ENCODE measurements at regions not wholly inside any gene's neighbourhood (a gene's known extent, or its start where the extent isn't known, plus 50 kb on each side); places are given as distances from the start of the nearest gene placed in this dataset.

GRCh38 chr4:189519186-189519585, 421.5 kb upstream of the FRG1 start:
- POLR2A ChIA-PET, result no interaction called here
- RAD21 ChIA-PET (ENCODE audit: low non-redundant PET in 1 of 2, low total read pairs in 2 of 2, uncharacterized antibody in 2 of 2, unreplicated experiment in 2 of 2), result no interaction called here
- no TSS peak for BruUV-seq (replicated peaks)
- H3K27ac ChIP-seq (ENCODE audit: low read depth, low read length), result no peak overlapping the region
- no peaks in the 10 kb centered on the region for H3K27me3 ChIP-seq (ENCODE audit: insufficient read depth, low read length)
- H3K4me3 ChIP-seq (replicated peaks in 1 of 2; ENCODE audit: low read depth in 1 of 2, low read length in 2 of 2), result no peak overlapping the region
- TF ChIP-seq ZFX (IDR thresholded peaks at IDR 0.05) (no peak), YY1 (IDR thresholded peaks at IDR 0.05; ENCODE audit: extremely low read depth, insufficient replicate concordance, low read depth, low read length) (no peak), ELF1 (IDR thresholded peaks at IDR 0.05; ENCODE audit: borderline replicate concordance, low read depth) (no peak), ZNF274 (IDR thresholded peaks at IDR 0.05; ENCODE audit: low read depth, low read length) (no peak), RAD21 (IDR thresholded peaks at IDR 0.05; ENCODE audit: low read depth) (no peak), POLR2A (IDR thresholded peaks at IDR 0.05; ENCODE audit: borderline replicate concordance, extremely low read depth, insufficient read depth, insufficient read length) (no peak), ZBTB33 (IDR thresholded peaks at IDR 0.05; ENCODE audit: extremely low read depth, insufficient replicate concordance, low read length) (no peak), EZH2phosphoT487 (IDR thresholded peaks at IDR 0.05; ENCODE audit: borderline replicate concordance) (no peak), CBX3 (IDR thresholded peaks at IDR 0.05; ENCODE audit: low read depth) (no peak)
- H3K79me2 ChIP-seq (ENCODE audit: insufficient read depth, low read length), result no peaks in the 10 kb centered on the region
- H3K9me2 ChIP-seq (ENCODE audit: insufficient read depth), result no peaks in the 10 kb centered on the region
- CTCF ChIA-PET, result no interaction called here
- H2AFZ ChIP-seq (ENCODE audit: low read depth, low read length, poor library complexity, severe bottlenecking), result no peak overlapping the region
- no peak for DNase-seq (ENCODE audit: low read depth, low spot score)
- no peak for ATAC-seq
- H3K9ac ChIP-seq (ENCODE audit: low read length), result no peak overlapping the region
- no peaks in the 10 kb centered on the region for H3K36me3 ChIP-seq (ENCODE audit: control insufficient read depth in 1 of 2, insufficient read depth in 2 of 2, low read length in 2 of 2)
- H3K9me3 ChIP-seq (ENCODE audit: control insufficient read depth in 1 of 2, insufficient read depth in 1 of 2, low read depth in 1 of 2, low read length in 2 of 2), result no peaks in the 10 kb centered on the region
- no peak overlapping the region for H3K4me2 ChIP-seq (ENCODE audit: low read length)
- H3K4me1 ChIP-seq (ENCODE audit: control insufficient read depth in 1 of 2, insufficient read depth in 2 of 2, low read length in 2 of 2), result no peaks in the 10 kb centered on the region
- intact Hi-C loops (cut with micrococcal nuclease), result no loop called here
- H4K20me1 ChIP-seq (ENCODE audit: insufficient read depth), result no peaks in the 10 kb centered on the region; the same call in 1 of the 2 replicates

DNA sequence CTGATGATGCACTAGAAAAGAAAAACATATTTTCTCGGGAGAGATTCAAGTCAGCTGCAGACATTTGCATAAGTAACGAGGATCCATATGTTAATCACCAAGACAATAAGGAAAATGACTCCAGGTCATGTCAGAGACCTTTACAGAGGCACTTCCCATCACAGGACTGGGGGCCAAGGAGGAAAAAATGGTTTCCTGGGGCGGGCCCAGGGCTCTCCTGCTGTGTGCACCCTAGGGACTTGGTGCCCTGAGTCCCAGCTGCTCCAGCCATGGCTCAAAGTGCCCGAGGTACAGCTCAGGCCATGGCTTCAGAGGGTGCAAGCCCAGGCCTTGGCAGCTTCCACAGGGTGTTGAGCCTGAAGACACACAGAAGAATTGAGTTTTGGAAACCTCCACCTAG, 415.4 kb upstream of the FRG1 start:
- peaks cover 3 to 6% of the 10 kb centered on the region in 2 experiments; a peak in 2 of 4 replicates for H3K9me3 ChIP-seq (ENCODE audit: control insufficient read depth in 1 of 2, insufficient read depth in 1 of 2, low read depth in 1 of 2, low read length in 2 of 2)
- no peak overlapping the region for H3K4me3 ChIP-seq (replicated peaks in 1 of 2; ENCODE audit: low read depth in 1 of 2, low read length in 2 of 2)
- BruUV-seq (replicated peaks), result no TSS peak
- intact Hi-C loops (cut with micrococcal nuclease), result no loop called here
- CTCF ChIA-PET, result no interaction called here
- H3K4me1 ChIP-seq (ENCODE audit: control insufficient read depth in 1 of 2, insufficient read depth in 2 of 2, low read length in 2 of 2), result no peaks in the 10 kb centered on the region
- ATAC-seq (no peak), DNase-seq (ENCODE audit: low read depth, low spot score) (no peak)
- POLR2A ChIA-PET, result no interaction called here
- no peaks in the 10 kb centered on the region for H3K36me3 ChIP-seq (ENCODE audit: control insufficient read depth in 1 of 2, insufficient read depth in 2 of 2, low read length in 2 of 2)
- H3K9me2 ChIP-seq (ENCODE audit: insufficient read depth), result no peaks in the 10 kb centered on the region
- no peaks in the 10 kb centered on the region for H4K20me1 ChIP-seq (ENCODE audit: insufficient read depth)
- no peak overlapping the region for H3K9ac ChIP-seq (ENCODE audit: low read length)
- RAD21 ChIA-PET (ENCODE audit: low non-redundant PET in 1 of 2, low total read pairs in 2 of 2, uncharacterized antibody in 2 of 2, unreplicated experiment in 2 of 2), result no interaction called here
- H3K27ac ChIP-seq (ENCODE audit: low read depth, low read length), result no peak overlapping the region
- no peaks in the 10 kb centered on the region for H3K79me2 ChIP-seq (ENCODE audit: insufficient read depth, low read length)
- no peak overlapping the region for H2AFZ ChIP-seq (ENCODE audit: low read depth, low read length, poor library complexity, severe bottlenecking)
- H3K4me2 ChIP-seq (ENCODE audit: low read length), result no peak overlapping the region
- H3K27me3 ChIP-seq (ENCODE audit: insufficient read depth, low read length), result no peaks in the 10 kb centered on the region
- TF ChIP-seq, protein P1, sequence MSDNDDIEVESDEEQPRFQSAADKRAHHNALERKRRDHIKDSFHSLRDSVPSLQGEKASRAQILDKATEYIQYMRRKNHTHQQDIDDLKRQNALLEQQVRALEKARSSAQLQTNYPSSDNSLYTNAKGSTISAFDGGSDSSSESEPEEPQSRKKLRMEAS (IDR thresholded peaks at IDR 0.05), result no peak
- TF ChIP-seq SIN3A (IDR thresholded peaks at IDR 0.05; ENCODE audit: low read depth) (no peak), ZNF274 (IDR thresholded peaks at IDR 0.05; ENCODE audit: low read depth, low read length) (no peak), RAD21 (IDR thresholded peaks at IDR 0.05; ENCODE audit: low read depth) (no peak), ATF3 (IDR thresholded peaks at IDR 0.05) (no peak), SP1 (IDR thresholded peaks at IDR 0.05; ENCODE audit: low read depth) (no peak), CEBPB (IDR thresholded peaks at IDR 0.05; ENCODE audit: low read depth) (no peak), POLR2AphosphoS5 (IDR thresholded peaks at IDR 0.05; ENCODE audit: low read depth, low read length) (no peak), YY1 (IDR thresholded peaks at IDR 0.05; ENCODE audit: extremely low read depth, insufficient replicate concordance, low read depth, low read length) (no peak), POLR2A (IDR thresholded peaks at IDR 0.05; ENCODE audit: borderline replicate concordance, extremely low read depth, insufficient read depth, insufficient read length) (no peak), ELF1 (IDR thresholded peaks at IDR 0.05; ENCODE audit: borderline replicate concordance, low read depth) (no peak), EGR1 (IDR thresholded peaks at IDR 0.05; ENCODE audit: low read depth) (no peak), CBX3 (IDR thresholded peaks at IDR 0.05; ENCODE audit: low read depth) (no peak), EZH2phosphoT487 (IDR thresholded peaks at IDR 0.05; ENCODE audit: borderline replicate concordance) (no peak), ZBTB33 (IDR thresholded peaks at IDR 0.05; ENCODE audit: extremely low read depth, insufficient replicate concordance, low read length) (no peak), SRF (IDR thresholded peaks at IDR 0.05; ENCODE audit: low read depth) (no peak)
